ENCODE measurements at regions not wholly inside any gene's neighbourhood (a gene's known extent, or its start where the extent isn't known, plus 50 kb on each side); places are given as distances from the start of the nearest gene placed in this dataset.
"Not testable (repeated sequence)": the region's sequence is repeated elsewhere in the genome, so short reads cannot be mapped to it uniquely, and the experiment has no call there.

DNA sequence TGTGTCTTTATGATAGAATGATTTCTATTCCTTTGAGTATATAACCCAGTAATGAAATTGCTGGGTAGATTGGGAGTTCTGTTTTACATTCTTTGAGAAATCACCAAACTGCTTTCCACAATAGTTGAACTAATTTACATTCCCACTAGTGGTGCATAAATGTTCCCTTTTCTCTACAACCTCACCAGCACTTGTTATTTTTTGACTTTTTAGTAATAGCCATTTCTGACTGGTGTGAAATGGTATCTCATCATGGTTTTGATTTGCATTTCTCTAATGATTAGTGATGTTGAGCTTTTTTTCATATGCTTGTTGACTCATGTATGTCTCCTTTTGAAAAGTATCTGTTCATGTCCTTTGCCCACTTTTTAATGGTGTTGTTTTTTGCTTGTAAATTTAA is 296.0 kb upstream of the PIK3R1 start:
- not testable (repeated sequence) for FAIRE-seq

DNA sequence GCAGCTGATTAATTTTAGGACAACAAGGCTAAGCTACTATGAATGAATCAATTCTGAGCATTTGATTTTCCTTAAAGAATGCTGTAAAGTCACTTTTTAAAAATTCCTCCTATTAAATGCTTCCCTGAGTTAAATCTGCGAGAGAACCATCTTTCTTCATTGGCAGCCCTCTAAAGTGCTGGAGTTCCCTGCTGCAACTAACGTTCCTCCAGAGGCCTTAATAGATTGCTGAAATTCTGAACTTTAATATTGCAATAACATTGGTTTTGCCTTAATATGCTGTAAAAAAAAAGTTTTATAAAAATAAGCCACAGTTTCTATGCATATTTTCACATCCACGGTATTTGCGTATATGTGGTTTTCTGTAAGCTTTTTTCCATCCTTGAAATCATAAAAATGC is 298.0 kb upstream of the PIK3R1 start:
- FAIRE-seq: no peak

DNA sequence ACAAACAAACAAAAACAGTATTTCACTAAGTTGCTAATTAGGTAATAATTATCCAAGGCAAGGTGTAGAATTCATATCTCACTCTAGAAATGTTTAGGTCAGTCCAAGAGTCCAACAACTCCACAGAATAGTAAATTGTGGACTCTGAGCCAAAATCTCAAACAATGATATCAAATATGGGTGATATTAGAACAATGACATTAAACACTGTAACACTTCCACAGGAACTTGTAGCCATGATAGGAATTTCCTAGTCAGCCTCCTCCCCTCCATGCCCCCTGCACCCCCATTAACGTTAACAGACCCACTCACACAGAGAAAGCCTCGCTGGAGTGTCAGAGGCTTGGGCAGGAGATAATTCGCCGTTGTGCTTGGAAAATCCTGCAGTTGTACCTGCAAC is 305.0 kb upstream of the PIK3R1 start:
- FAIRE-seq: no peak

DNA sequence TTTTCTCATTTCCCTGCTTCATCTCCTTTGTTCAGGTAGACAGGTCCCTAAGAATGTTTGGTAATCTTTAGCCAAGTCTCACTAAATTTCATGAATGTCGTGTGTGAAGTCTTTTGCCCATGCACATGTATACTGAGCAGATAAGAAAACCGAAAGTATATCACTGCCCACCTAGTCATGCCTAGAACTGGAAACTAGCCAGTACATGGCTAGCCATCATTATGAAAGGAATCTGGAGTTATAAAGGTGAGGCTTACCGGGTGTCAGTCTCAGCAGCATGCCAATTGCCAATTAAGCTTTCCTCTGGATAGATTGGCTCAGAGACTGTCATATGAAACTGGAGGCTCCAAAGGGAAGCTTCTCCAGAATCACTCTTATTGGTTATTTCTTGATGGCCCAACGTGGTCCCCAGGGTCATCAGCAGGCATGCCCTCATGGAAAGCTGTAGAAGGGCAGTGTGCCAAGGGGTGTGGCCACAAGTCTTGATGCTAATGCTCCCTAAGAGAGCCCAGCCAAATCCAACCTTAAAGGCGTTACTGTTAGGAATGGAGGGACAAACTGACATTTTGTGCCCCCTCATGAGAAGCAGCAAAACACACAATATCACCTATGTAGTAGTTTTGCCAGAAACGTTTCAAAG is 307.3 kb upstream of the PIK3R1 start:
- FAIRE-seq: no peak

DNA sequence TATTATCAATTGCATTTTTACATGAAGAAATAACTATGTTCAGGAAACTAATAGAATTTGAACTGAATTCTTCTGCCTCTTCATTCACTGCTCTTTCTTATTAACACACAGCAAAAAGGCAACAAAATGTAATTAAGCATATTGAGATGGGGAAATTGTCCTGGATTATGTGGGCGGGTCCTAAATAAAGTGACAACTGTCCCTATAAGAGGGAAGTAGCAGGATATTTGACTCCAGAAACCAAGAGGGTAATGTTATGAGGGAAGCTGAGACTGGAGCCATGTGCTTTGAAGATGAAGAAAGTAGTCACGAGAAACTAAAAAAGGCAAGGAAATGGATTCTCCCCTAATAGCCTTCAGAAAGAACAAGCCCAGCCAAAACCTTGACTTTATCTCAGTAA is 311.2 kb upstream of the PIK3R1 start:
- no peak for FAIRE-seq

DNA sequence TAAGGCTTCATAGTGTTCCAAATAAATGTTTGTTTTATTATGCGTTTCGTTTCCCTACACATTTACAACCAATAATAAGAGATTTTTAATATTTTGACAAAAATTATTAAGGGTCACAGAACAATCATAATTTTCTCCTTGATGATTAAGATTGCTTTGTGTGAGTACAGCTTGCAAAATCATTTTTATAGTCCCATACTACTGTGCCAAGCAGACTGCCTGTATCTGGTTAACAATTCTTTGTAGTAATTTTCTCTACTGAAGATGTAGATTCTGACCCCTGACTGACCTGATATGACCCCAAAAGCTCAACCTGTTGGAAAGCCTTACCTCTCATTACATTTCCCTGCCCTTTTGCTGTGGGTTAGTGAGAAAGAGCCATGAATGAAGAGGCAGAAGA is 311.9 kb upstream of the PIK3R1 start:
- FAIRE-seq: no peak

DNA sequence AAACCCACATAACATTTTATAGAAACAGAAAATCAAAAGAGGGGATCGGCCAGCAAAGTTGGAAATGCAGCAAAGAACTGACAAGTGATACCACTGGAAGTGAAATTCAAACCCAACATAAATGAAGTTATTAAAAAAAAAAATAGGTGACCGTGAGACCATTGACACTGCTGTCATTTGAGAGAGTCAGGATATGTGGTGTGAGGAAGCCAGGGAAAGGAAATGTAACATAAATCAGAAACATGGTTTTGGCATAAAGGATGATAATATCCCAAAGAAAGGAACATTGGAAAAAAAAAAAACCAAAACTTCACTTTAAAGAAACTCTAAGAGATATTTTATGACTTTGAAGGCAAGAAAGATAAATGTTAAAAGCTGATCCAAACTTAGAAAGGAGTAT is 312.4 kb upstream of the PIK3R1 start:
- no peak for FAIRE-seq

DNA sequence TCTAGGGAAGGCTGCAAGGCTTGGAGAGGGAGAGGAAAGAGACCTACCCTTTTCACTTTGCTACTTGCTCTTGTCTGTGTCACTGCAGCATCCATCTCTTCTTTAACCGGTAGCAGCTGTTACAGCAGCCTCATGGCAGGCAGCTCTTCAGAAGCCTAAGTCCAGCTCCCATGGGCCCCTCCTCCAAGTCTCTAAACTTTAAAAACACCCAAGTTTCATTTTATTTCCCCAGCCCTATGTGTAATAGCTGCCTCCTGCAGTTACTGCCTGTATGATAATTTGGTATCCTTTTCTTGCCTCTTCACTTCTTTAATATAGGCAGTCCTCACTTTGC is 313.1 kb upstream of the PIK3R1 start:
- FAIRE-seq: no peak

DNA sequence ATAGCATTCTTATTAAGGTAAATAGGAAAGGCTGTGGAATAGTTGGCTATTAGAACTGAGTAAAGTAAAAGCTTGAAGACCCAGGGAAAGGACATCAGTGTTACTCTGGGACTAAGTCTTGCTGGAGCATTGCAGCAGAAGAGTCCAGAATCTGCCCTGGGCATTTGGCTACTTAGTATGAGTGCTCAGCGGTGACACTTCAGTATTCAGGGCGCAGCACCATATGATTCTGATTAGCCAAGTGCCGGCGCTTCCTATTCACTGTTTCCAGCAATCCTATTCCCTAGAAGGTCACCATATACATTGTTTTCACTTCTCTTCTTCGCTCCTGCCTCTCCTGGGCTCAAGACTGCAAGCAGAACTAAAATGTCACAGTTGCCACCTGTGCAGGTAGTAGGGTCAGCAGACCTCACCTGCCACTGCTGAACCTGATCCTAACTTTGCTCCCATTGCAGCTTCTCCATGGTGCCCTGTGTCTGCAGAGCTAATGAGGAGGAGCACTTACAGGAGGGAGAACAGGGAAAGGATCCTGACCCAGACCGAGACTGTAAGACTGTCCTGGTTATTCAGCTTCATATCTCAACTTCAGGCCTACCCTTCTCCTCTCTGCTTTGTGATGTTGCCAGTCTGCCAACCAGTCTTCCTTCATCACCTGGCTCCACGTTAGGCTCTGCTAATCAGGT is 313.6 kb upstream of the PIK3R1 start:
- FAIRE-seq: no peak

DNA sequence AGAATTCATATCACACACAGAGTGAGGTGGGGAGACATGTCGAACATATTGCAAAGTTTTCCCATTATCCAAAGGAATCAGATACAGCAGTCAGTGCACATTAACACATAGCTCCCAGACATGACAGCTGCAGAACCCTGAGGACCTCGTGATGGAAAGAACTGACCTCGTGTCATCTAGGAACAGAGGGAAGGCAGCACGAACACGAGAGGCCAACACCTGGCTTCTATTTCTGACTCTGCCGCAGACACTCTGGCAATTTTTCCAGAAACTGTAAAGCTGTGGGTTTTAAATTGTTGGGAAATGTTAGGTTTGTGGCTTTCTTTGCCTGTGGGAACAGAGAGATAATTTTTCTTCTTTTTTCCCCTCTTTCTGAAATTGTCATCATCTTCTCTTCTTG is 315.0 kb upstream of the PIK3R1 start:
- FAIRE-seq: no peak

DNA sequence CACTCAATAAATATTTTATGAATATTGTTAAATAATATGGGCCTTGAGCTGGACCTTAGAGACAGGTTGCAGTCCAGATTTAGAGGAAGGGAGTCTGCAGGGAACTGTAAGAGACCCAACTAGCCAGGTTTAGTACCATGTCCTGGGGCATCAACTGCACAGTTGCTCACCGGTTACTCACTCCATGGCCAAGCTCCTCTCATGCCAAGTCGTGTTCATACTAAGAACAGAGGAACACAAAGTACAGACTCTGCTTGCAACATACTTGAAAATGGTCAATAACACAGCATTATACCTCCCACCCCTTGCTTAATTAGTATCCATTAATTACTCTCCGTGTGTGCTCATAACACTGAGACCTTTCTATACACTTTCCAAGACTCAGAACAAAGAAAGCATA is 317.6 kb upstream of the PIK3R1 start:
- no peak for FAIRE-seq

DNA sequence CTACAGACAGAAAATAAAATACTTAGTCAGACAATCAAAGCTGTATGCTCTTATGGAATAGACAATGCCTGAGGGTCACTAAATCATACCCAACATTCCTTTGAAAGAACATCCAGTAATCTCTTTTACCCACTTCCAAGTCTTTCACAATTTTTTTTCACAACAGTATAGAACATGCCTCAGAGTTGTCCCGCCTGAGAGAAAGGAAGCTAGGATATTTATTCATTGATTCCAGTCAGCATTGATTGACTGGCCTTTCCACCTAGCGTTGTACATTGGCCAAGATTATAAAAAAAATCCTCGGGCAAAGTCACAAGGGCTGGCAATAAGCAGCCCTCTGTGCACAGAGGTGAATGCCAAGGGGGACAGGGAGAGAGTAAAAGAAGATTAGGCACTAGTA is 318.1 kb upstream of the PIK3R1 start:
- no peak for FAIRE-seq

DNA sequence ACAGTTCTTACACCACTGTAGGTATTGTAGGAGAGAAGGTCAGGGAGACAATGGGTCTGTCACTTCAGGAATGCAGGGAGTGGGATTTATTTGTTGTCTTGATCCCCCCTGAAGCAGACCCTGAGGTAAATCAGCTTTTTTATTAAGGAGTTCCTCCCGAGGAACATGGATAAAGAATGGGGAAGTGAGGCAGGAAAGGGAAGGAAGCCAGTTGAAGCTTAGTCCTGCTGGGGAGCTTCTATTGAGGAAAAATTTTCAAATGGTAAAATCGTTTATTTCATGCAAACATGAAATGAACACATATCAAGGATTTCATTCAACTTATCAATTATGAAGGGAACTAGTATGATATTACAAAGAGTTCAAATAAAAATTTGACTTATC is 318.6 kb upstream of the PIK3R1 start:
- FAIRE-seq: no peak

DNA sequence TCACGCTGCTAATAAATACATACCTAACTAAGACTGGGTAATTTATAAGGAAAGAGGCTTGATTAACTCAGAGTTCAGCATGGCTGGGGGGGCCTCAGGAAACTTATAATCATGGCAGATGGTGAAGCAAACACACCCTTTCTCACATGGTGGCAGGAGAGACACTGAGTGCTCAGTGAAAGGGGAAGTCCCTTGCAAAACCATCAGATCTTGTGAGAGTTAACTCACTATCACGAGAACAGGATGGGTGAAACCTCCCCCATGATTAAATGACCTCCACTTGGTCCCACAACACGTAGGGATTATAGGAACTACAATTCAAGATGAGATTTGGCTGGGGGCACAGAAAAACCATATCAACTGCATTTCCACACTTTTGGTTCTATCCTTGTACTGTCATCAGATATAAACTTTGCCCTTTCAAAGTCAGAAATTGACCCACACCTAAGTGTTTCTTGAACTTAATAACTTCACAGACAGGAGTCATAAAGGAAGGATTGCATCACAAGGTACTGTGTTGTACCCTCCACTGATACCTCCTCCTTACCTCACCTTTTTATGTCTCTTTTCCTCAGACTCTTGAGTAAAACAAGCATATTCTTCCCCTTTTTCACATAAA is 319.1 kb upstream of the PIK3R1 start:
- no peak for FAIRE-seq

DNA sequence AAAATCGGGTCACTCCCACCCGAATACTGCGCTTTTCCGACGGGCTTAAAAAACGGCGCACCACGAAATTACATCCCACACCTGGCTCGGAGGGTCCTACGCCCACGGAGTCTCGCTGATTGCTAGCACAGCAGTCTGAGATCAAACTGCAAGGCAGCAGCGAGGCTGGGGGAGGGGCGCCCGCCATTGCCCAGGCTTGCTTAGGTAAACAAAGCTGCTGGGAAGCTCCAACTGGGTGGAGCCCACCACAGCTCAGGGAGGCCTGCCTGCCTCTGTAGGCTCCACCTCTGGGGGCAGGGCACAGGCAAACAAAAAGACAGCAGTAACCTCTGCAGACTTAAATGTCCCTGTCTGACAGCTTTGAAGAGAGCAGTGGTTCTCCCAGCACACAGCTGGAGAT is 325.7 kb upstream of the PIK3R1 start:
- FAIRE-seq: not testable (repeated sequence)

DNA sequence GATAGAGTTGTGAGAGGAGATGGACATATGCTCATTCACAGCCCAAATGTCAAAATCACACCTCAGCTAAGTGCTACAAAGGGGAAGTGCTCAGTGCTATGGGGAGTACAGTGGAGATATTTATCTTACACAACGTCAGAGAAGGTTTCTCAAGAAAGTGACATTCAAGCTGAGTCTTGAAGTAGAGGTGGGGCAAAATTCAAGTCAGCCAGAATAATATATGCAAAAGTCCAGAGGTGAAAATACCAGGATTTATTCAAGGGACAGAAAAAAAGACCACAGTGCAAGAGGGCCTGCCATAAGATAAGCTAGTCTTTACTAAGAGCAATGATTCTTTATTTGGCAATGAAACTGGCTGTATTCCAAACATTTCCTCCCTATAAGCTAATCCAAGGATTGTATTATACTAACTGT is 327.8 kb upstream of the PIK3R1 start:
- FAIRE-seq: no peak

DNA sequence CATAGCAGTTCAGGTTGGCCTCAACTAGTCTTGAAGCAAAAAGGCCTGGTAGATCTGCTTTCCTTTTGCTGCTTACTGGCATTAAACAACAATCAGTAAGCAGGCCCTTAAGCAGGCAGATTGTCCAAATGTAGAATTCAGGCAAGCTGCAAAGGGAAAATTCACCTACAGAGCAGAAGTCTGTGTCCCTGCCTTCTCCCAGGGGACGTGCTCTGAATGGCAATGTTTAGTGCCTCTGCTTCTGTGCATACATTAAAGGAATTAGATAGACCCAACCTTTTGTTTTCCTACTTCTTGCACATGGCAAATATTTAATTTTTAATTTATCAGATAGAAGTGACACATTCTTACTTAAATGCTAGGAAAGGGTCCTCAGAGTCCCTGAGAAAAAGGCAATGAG is 328.8 kb upstream of the PIK3R1 start:
- no peak for FAIRE-seq

DNA sequence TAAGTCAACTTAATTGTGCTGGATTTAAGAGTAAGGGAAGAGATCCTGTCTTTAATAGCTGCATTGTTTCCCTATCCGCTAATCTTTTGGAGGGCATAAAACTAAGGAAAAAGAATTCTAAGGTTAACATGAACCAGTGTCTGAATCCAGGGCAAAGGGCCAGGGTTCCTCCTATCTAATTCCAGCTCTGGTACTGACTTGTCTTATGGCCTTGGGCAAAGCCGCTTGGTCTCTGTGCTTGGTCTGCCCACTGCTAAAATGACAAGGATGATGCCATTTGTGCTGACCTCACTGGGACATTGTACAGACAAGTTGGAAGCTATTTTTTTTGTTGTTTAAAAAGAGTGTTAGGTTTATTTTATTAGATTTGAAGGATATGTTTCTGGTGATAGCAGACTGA is 334.7 kb upstream of the PIK3R1 start:
- FAIRE-seq: no peak

DNA sequence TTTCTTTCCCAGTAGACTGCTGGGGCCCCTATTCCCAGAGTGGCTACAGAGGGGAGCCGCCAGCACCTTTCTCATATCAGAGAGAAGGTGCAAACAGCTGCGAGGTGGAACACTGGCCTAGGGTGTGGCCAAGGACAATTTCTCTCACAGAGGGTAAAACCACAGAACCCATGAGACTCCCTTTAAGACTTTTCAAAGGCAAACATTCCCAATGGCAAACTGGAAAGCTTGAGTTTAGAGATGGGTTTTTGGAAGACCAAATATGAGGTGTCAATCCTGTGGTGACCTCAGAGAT is 335.1 kb upstream of the PIK3R1 start:
- no peak for FAIRE-seq

DNA sequence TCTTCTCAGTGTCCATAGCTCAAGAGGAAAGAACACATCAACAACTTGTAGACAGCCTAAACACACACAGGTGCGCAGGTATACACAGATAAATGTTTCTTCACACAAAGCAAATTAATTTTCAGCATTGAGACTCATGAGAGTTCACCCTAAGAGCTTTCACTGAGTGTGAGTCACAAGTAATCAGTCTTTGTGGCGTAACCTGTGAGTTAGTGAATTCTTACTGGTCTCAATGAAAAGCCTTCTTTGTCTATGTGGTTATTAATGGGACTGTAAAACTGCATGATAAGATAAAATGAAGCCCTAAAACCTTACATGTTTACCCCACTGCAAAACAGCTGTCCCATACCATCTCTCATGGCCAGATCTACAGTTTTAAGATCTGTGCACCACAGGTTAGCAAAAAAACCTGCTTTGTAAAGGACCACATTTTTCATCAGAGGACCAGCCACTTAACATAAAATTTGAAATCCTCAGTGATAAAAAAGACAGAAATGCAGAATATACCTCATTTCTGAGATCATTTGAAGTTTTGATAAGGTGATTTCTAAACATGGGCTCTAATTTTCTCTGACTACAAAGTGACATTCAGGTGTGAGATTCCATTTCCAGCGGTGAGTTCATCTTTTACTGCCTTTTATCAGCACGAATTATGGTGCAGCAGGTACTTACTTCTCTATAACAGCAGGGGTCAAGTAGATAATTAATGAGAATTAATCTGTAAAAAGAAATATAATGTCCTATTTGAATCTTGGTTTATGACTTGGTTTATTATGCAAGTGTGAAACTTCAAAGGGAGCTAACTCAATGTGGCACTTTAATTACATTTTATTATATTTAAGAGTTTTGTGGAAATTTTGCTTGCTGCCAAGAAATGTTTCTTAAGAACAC is 335.7 kb upstream of the PIK3R1 start:
- FAIRE-seq: no peak

DNA sequence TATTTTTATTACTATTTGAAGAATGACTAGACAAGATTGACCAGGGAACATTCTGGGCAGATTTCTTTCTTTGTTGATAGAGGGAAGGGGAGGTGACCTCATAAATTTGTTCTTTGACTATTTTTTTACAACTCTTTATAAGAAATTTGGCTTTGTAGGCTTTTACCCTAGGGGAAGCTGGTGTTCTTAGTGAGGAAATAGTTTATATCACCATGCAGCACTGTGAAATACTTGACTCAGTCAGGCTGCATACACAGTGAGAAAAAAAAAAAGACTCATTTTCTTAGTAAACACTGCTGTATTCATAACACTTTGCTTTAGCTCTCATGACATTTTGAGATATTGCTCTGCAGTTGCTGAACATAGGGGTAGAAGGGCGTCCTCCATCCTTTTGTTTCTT is 336.6 kb upstream of the PIK3R1 start:
- no peak for FAIRE-seq

DNA sequence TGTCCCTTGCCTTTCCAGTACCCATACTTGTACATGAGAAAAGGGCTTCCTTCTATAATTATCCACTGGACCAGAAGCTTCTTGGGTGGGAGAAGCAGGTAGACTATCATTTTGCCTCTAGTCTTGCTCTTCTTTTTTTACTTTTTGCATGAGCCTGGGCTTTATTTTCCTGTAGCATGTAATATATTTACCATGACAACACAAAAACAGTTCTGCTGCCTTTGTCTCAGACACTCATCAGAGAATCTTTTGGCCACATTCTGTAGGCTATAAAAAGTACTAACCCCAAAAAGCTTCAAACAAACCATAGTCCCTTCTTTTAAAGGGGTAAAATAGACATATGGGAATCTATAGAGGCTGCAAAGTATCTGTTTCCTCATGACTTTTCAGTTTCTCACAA is 339.2 kb upstream of the PIK3R1 start:
- FAIRE-seq: no peak

DNA sequence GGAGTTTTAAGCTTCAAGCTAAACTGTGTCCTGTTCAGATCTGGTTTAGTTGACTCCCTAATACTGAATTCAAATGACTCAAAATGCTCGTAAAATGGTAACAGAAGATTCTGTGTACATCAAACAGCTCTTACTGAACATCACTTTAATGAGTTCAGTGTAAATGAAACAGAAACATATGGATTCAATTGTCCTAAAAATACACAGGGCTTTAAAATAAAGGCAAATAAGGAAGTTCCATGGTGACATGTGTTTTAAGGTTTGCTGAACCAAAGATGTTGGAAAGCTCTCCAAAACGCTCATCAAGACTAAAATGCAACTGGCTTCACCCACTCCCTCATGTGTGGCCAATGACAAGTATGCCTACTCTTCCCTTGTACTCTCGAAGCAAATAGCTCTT is 340.0 kb upstream of the PIK3R1 start:
- FAIRE-seq: no peak

DNA sequence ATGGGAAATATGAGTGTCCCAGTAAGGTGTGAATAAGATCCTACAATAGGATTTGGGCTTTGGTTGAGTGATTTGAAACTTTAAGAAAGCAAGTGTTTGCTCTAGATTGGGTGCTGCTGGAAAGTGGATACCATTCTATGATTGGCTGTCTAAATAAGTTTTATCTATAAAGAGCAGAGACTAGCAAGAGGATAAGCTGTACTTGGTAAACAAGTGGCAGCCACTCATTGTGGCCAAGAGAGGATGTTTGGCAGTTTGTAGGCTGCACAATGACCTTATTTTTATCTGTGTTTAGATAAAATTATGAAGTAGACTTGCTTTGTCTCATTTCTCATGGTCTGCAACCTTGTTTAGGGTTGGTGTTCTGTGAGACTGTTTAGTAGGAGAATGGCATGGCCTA is 341.6 kb upstream of the PIK3R1 start:
- FAIRE-seq: no peak

Data from colon (tissue), 2 donors.